ENCODE measurements at regions not wholly inside any gene's neighbourhood (a gene's known extent, or its start where the extent isn't known, plus 50 kb on each side); places are given as distances from the start of the nearest gene placed in this dataset.

GRCh38 chr11:82557274-82557673 is 176.4 kb downstream of the FAM181B start:
- H3K4me3 ChIP-seq = no peak overlapping the region
- H3K27ac ChIP-seq = peak overlapping the region in 1 of 11 experiments; percentile 7; a peak in 1 of 22 replicates
- peaks cover 11 to 31% (median 15%) of the 10 kb centered on the region in 10 experiments for H3K4me1 ChIP-seq
- no peak for TF ChIP-seq Cebpa-rat (IDR thresholded peaks at IDR 0.05)
- H3K9me3 ChIP-seq (replicated peaks in 1 of 11) = no peaks in the 10 kb centered on the region
- H3K27me3 ChIP-seq = no peaks in the 10 kb centered on the region
- H3K4me2 ChIP-seq = peak overlapping the region; percentile 27 to 73 (median 50); a peak in 21 of 22 replicates
- H3K36me3 ChIP-seq = no peaks in the 10 kb centered on the region
- H3K9ac ChIP-seq = no peak overlapping the region
- no peaks in the 10 kb centered on the region for H4K20me1 ChIP-seq

GRCh38 chr11:82556210-82556609 is 177.5 kb downstream of the FAM181B start:
- no peak overlapping the region for H3K4me2 ChIP-seq
- H3K27me3 ChIP-seq = no peaks in the 10 kb centered on the region
- H3K9ac ChIP-seq = no peak overlapping the region
- no peak overlapping the region for H3K27ac ChIP-seq
- H3K4me3 ChIP-seq = no peak overlapping the region
- no peaks in the 10 kb centered on the region for H3K9me3 ChIP-seq (replicated peaks in 1 of 11)
- H4K20me1 ChIP-seq = no peaks in the 10 kb centered on the region
- H3K4me1 ChIP-seq = peaks cover 11 to 31% (median 15%) of the 10 kb centered on the region in 10 experiments
- no peak for TF ChIP-seq Cebpa-rat (IDR thresholded peaks at IDR 0.05)
- H3K36me3 ChIP-seq = no peaks in the 10 kb centered on the region

- Histone ChIP-seq H4K20me1 (no peaks in the 10 kb centered on the region), H3K4me1 (peaks cover 0 to 17% (median 6%) of the 10 kb centered on the region in 10 experiments; a peak in 10 of 20 replicates), H3K27me3 (no peaks in the 10 kb centered on the region), H3K27ac (no peak overlapping the region), H3K9ac (no peak overlapping the region), H3K4me3 (no peak overlapping the region), H3K4me2 (peak overlapping the region in 5 of 11 experiments; percentile 23 to 69 (median 47); a peak in 10 of 22 replicates), H3K9me3 (replicated peaks in 1 of 11) (peaks cover 0 to 20% (median 5%) of the 10 kb centered on the region in 11 experiments; a peak in 10 of 22 replicates), H3K36me3 (no peaks in the 10 kb centered on the region)
- no peak for TF ChIP-seq Cebpa-rat (IDR thresholded peaks at IDR 0.05)
Measured at GRCh38 chr11:82546661-82547557, 186.8 kb downstream of the FAM181B start.

GRCh38 chr11:82539669-82540068 is 194.0 kb downstream of the FAM181B start:
- no peaks in the 10 kb centered on the region for H3K27me3 ChIP-seq
- no peaks in the 10 kb centered on the region for H4K20me1 ChIP-seq
- no peak overlapping the region for H3K4me2 ChIP-seq
- TF ChIP-seq Cebpa-rat (IDR thresholded peaks at IDR 0.05) = no peak
- no peaks in the 10 kb centered on the region for H3K36me3 ChIP-seq
- H3K27ac ChIP-seq = no peak overlapping the region
- no peak overlapping the region for H3K4me3 ChIP-seq
- no peaks in the 10 kb centered on the region for H3K4me1 ChIP-seq
- no peaks in the 10 kb centered on the region for H3K9me3 ChIP-seq (replicated peaks in 1 of 11)
- no peak overlapping the region for H3K9ac ChIP-seq

- Histone ChIP-seq H3K4me3 (no peak overlapping the region), H3K27me3 (no peaks in the 10 kb centered on the region), H3K4me2 (no peak overlapping the region), H4K20me1 (no peaks in the 10 kb centered on the region), H3K9me3 (replicated peaks in 1 of 11) (no peaks in the 10 kb centered on the region), H3K4me1 (no peaks in the 10 kb centered on the region), H3K36me3 (no peaks in the 10 kb centered on the region), H3K9ac (no peak overlapping the region), H3K27ac (no peak overlapping the region)
- TF ChIP-seq Cebpa-rat (IDR thresholded peaks at IDR 0.05) = no peak
Measured at GRCh38 chr11:82536706-82537105, 197.0 kb downstream of the FAM181B start.

GRCh38 chr11:82533628-82534327 is 199.9 kb downstream of the FAM181B start:
- Histone ChIP-seq H3K4me2 (no peak overlapping the region), H3K9ac (no peak overlapping the region), H3K27ac (no peak overlapping the region), H3K9me3 (replicated peaks in 1 of 11) (no peaks in the 10 kb centered on the region), H3K27me3 (no peaks in the 10 kb centered on the region), H3K4me1 (no peaks in the 10 kb centered on the region), H4K20me1 (no peaks in the 10 kb centered on the region), H3K36me3 (no peaks in the 10 kb centered on the region), H3K4me3 (no peak overlapping the region)
- no peak for TF ChIP-seq Cebpa-rat (IDR thresholded peaks at IDR 0.05)

GRCh38 chr11:82529936-82530335 is 203.7 kb downstream of the FAM181B start:
- H3K9me3 ChIP-seq (replicated peaks in 1 of 11) = no peaks in the 10 kb centered on the region
- H3K9ac ChIP-seq = no peak overlapping the region
- peaks cover 0 to 5% (median 0%) of the 10 kb centered on the region in 10 experiments; a peak in 2 of 20 replicates for H3K4me1 ChIP-seq
- no peaks in the 10 kb centered on the region for H4K20me1 ChIP-seq
- H3K36me3 ChIP-seq = no peaks in the 10 kb centered on the region
- H3K4me2 ChIP-seq = no peak overlapping the region
- H3K27ac ChIP-seq = no peak overlapping the region
- no peak overlapping the region for H3K4me3 ChIP-seq
- TF ChIP-seq Cebpa-rat (IDR thresholded peaks at IDR 0.05) = no peak
- no peaks in the 10 kb centered on the region for H3K27me3 ChIP-seq

GRCh38 chr11:82527081-82527584 is 206.5 kb downstream of the FAM181B start:
- no peak overlapping the region for H3K4me3 ChIP-seq
- H3K4me2 ChIP-seq = peak overlapping the region in 3 of 11 experiments; percentile 2 to 26 (median 4); a peak in 2 of 22 replicates
- no peak for TF ChIP-seq Cebpa-rat (IDR thresholded peaks at IDR 0.05)
- H3K36me3 ChIP-seq = no peaks in the 10 kb centered on the region
- H3K9me3 ChIP-seq (replicated peaks in 1 of 11) = no peaks in the 10 kb centered on the region
- H3K27ac ChIP-seq = no peak overlapping the region
- no peaks in the 10 kb centered on the region for H3K27me3 ChIP-seq
- H3K9ac ChIP-seq = no peak overlapping the region
- peaks cover 0 to 11% (median 3%) of the 10 kb centered on the region in 10 experiments; a peak in 9 of 20 replicates for H3K4me1 ChIP-seq
- no peaks in the 10 kb centered on the region for H4K20me1 ChIP-seq

- TF ChIP-seq Cebpa-rat (IDR thresholded peaks at IDR 0.05) = no peak
- Histone ChIP-seq H3K27me3 (no peaks in the 10 kb centered on the region), H3K9me3 (replicated peaks in 1 of 11) (no peaks in the 10 kb centered on the region), H3K4me3 (no peak overlapping the region), H3K9ac (no peak overlapping the region), H4K20me1 (no peaks in the 10 kb centered on the region), H3K4me2 (no peak overlapping the region), H3K4me1 (peaks cover 6 to 30% (median 17%) of the 10 kb centered on the region in 10 experiments; a peak in 15 of 20 replicates), H3K27ac (no peak overlapping the region), H3K36me3 (no peaks in the 10 kb centered on the region)
Measured at GRCh38 chr11:82523141-82523540, 210.5 kb downstream of the FAM181B start.

Measured in BLaER1 treated with 17β-estradiol and CSF1 and Interleukin-3, amounts not matched to agents 10 nM and 100 nM (cell line).